Endodermal cell (in vitro differentiated cells): ENCODE measurements at regions not wholly inside any gene's neighbourhood (a gene's known extent, or its start where the extent isn't known, plus 50 kb on each side); places are given as distances from the start of the nearest gene placed in this dataset.

Experiments
- DNase-seq: peaks from one replicate; pipeline ENCODE4 v3.0.0-alpha.2; 2017
- H3K27ac ChIP-seq: 2 replicates; pipeline ENCODE4 v1.5.1; 2013; ENCODE audit warnings: mild to moderate bottlenecking, low read depth, low read length, moderate library complexity
- H3K27me3 ChIP-seq: 2 replicates; pipeline ENCODE4 v1.6.1; 2013; ENCODE audit warnings: mild to moderate bottlenecking, low read length, moderate library complexity; ENCODE audit not compliant: insufficient read depth, control insufficient read depth, poor library complexity, severe bottlenecking
- H3K36me3 ChIP-seq: 2 replicates; pipeline ENCODE4 v1.7.0; 2013; ENCODE audit warnings: mild to moderate bottlenecking, low read length, moderate library complexity; ENCODE audit not compliant: control insufficient read depth, insufficient read depth
- H3K4me1 ChIP-seq: one replicate; pipeline ENCODE4 v1.7.0; 2013; ENCODE audit warnings: low read length; ENCODE audit not compliant: control insufficient read depth, insufficient read depth
- H3K4me3 ChIP-seq: 2 replicates; pipeline ENCODE4 v1.5.1; 2013; ENCODE audit warnings: mild to moderate bottlenecking, low read length, moderate library complexity
- H3K9ac ChIP-seq: 2 replicates; pipeline ENCODE4 v1.6.1; 2013; ENCODE audit warnings: mild to moderate bottlenecking, low read length, moderate library complexity; ENCODE audit not compliant: poor library complexity, severe bottlenecking; ENCODE audit errors: extremely low read depth
- H3K9me3 ChIP-seq: 2 replicates; pipeline ENCODE4 v1.6.1; 2013; ENCODE audit warnings: mild to moderate bottlenecking, low read length, moderate library complexity; ENCODE audit not compliant: control insufficient read depth
- H3K27ac Mint-ChIP-seq: 2 replicates; pipeline ENCODE4 v1.8.0; 2020; ENCODE audit warnings: mixed read lengths
- H3K27me3 Mint-ChIP-seq: 2 replicates; pipeline ENCODE4 v1.8.0; 2021; ENCODE audit warnings: mild to moderate bottlenecking, mixed read lengths; ENCODE audit not compliant: insufficient read depth
- H3K36me3 Mint-ChIP-seq: 2 replicates; pipeline ENCODE4 v1.8.0; 2020; ENCODE audit warnings: low read depth, mixed read lengths
- H3K4me1 Mint-ChIP-seq: 2 replicates; pipeline ENCODE4 v1.8.0; 2020; ENCODE audit warnings: mixed read lengths
- H3K4me3 Mint-ChIP-seq: 2 replicates; pipeline ENCODE4 v1.8.0; 2020; ENCODE audit warnings: mild to moderate bottlenecking, moderate library complexity, mixed read lengths
- H3K9me3 Mint-ChIP-seq: 2 replicates; pipeline ENCODE4 v1.8.0; 2020; ENCODE audit warnings: mild to moderate bottlenecking, mixed read lengths
- CTCF ChIP-seq: fragments of 200-600 bp; sonication (generic); conservative IDR thresholded peaks from 2 replicates; pipeline ENCODE4 v1.5.0; 2021; ENCODE audit warnings: antibody characterized with exemption, mild to moderate bottlenecking
- WGBS, 2 experiments: methylation state at CpG; one replicate each; pipeline versions ENCODE4 v1.1.5 to v1.1.7; 2013; ENCODE audit warnings: missing lambda C conversion rate in 2 of 2, mixed read lengths in 1 of 2; ENCODE audit not compliant: insufficient coverage in 1 of 2, insufficient read length in 1 of 2; 5-methylcytosine and 5-hydroxymethylcytosine counted together

DNA sequence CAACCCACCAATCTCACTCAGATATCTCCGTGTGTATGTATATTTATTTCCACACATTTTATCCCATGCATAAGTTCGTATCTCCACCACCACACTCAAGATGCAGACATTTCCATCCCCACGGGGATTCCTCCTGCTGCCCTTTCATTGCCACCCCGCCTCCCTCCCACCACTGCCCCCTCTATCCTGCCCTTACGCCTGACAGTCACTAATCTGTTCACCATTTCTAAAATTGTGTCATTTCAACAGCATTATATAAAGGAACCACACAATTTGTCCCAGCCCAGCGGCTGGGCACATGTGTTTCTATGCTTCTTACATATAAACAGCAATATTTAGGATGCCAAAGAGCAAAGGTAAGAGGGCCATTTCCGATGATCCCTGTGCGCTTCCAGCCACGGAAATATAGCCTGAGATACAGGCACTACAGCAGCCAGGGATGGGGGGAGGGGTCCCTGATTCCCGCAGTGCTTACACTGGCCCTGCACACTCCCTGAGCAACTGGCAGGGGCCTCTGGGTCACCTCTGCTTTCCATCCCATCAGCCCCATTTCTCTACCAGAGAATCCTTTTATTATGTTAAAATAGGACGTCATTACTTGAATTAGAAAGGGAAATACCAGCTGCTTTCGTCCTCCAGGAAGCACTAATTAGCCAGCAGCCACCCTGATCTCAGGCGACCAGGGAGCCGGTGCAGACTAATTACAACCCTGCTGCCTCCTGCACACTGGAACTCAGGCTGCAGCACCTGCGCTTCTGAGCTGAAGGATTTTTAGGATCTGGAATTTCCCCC lies 372.0 kb upstream of the ATP10A start:
- Histone ChIP-seq H3K9ac (no peak overlapping the region), H3K36me3 (no peaks in the 10 kb centered on the region), H3K9me3 (peaks cover 6% of the 10 kb centered on the region), H3K27ac (peak overlapping the region; percentile 80), H3K4me1 (no peaks in the 10 kb centered on the region), H3K4me3 (no peak overlapping the region), H3K27me3 (no peaks in the 10 kb centered on the region)
- Mint-ChIP-seq H3K27me3 (no peaks in the 10 kb centered on the region), H3K4me3 (no peak overlapping the region), H3K36me3 (no peaks in the 10 kb centered on the region), H3K4me1 (peaks cover 28% of the 10 kb centered on the region), H3K9me3 (no peaks in the 10 kb centered on the region), H3K27ac (peak overlapping the region; percentile 31)
- DNase-seq = peak; percentile 85
- no peak for TF ChIP-seq CTCF
- 34 to 46% methylated on average over 10 to 15 of the region's 15 CpGs for WGBS, 2 experiments

GRCh38 chr15:26232691-26233090 lies 369.6 kb upstream of the ATP10A start:
- Histone ChIP-seq H3K27ac (no peak overlapping the region), H3K4me1 (no peaks in the 10 kb centered on the region), H3K9ac (no peak overlapping the region), H3K9me3 (peaks cover 12% of the 10 kb centered on the region), H3K27me3 (no peaks in the 10 kb centered on the region), H3K4me3 (no peak overlapping the region), H3K36me3 (no peaks in the 10 kb centered on the region)
- H3K4me3 Mint-ChIP-seq = no peak overlapping the region
- DNase-seq = no peak
- H3K36me3 Mint-ChIP-seq = no peaks in the 10 kb centered on the region
- TF ChIP-seq CTCF = no peak
- H3K4me1 Mint-ChIP-seq = peaks cover 28% of the 10 kb centered on the region
- H3K27ac Mint-ChIP-seq = no peak overlapping the region
- H3K27me3 Mint-ChIP-seq = no peaks in the 10 kb centered on the region
- H3K9me3 Mint-ChIP-seq = no peaks in the 10 kb centered on the region

- peak overlapping the region; percentile 87 for H3K27ac ChIP-seq
- H3K4me1 Mint-ChIP-seq = peaks cover 26% of the 10 kb centered on the region
- no peaks in the 10 kb centered on the region for H3K9me3 Mint-ChIP-seq
- H3K9ac ChIP-seq = no peak overlapping the region
- no peaks in the 10 kb centered on the region for H3K27me3 Mint-ChIP-seq
- H3K27ac Mint-ChIP-seq = no peak overlapping the region
- H3K36me3 ChIP-seq = no peaks in the 10 kb centered on the region
- no peaks in the 10 kb centered on the region for H3K4me1 ChIP-seq
- no peaks in the 10 kb centered on the region for H3K27me3 ChIP-seq
- no peak for TF ChIP-seq CTCF
- no peak for DNase-seq
- peaks cover 12% of the 10 kb centered on the region for H3K9me3 ChIP-seq
- no peak overlapping the region for H3K4me3 Mint-ChIP-seq
- H3K4me3 ChIP-seq = no peak overlapping the region
- no peaks in the 10 kb centered on the region for H3K36me3 Mint-ChIP-seq
- WGBS, 2 experiments = 54 to 71% methylated on average over 4 to 6 of the region's 6 CpGs
These were observed 368.0 kb upstream of the ATP10A start for GRCh38 chr15:26231096-26231495.
